B cell (primary cell): ENCODE measurements at regions not wholly inside any gene's neighbourhood (a gene's known extent, or its start where the extent isn't known, plus 50 kb on each side); places are given as distances from the start of the nearest gene placed in this dataset.
"Not testable (repeated sequence)": the region's sequence is repeated elsewhere in the genome, so short reads cannot be mapped to it uniquely, and the experiment has no call there.

Experiments
- ATAC-seq: fragments of 200-7000 bp; cut with Tn5 transposase; one replicate; pipeline ENCODE4 v1.10.0; 2021; ENCODE audit warnings: low read depth, mild to moderate bottlenecking, moderate number of reproducible peaks, moderate library complexity
- CTCF ChIA-PET: fragments of 350-600 bp; sonication (Branson Sonifier 250); formaldehyde crosslinking; loops from one replicate; lab custom pipeline; 2021; ENCODE audit warnings: antibody characterized with exemption, inconsistent platforms; lab: Charles Lee
- POLR2A ChIA-PET: fragments of 350-600 bp; sonication (Branson Sonifier 250); formaldehyde crosslinking; loops from one replicate; lab custom pipeline; 2021; ENCODE audit warnings: antibody characterized with exemption; lab: Charles Lee
- DNase-seq: peaks from one replicate; pipeline ENCODE4 v3.0.0; 2013
- H2AFZ ChIP-seq: 2 replicates; pipeline ENCODE4 v1.6.1; 2012; ENCODE audit warnings: mild to moderate bottlenecking, low read depth, low read length; ENCODE audit not compliant: insufficient read depth, poor library complexity, severe bottlenecking
- H3K27ac ChIP-seq, 2 donors: 1 replicate in 1 of 2; 2 replicates in 1 of 2; pipeline ENCODE4 v1.5.1; 2012 to 2013; ENCODE audit warnings: low read length in 2 of 2, mild to moderate bottlenecking in 2 of 2, moderate library complexity in 1 of 2
- H3K27me3 ChIP-seq, 4 experiments: fragments of 200-600 bp in 1 of 4; sonication (generic) in 1 of 4; replicated peaks in 1 of 4; 1 replicate in 2 of 4; 2 replicates in 2 of 4; pipeline versions ENCODE4 v1.6.1 to v1.7.0; 2013 to 2016; ENCODE audit warnings: low read length in 3 of 4, mild to moderate bottlenecking in 2 of 4, mixed read lengths in 1 of 4, moderate library complexity in 1 of 4; ENCODE audit not compliant: insufficient read depth in 4 of 4, control insufficient read depth in 3 of 4; ENCODE audit errors: control extremely low read depth in 1 of 4
- H3K36me3 ChIP-seq, 2 experiments: replicated peaks in 1 of 2; 1 replicate in 1 of 2; 2 replicates in 1 of 2; pipeline versions ENCODE4 v1.6.1 to v1.7.1; 2013; ENCODE audit warnings: low read length in 1 of 2; ENCODE audit not compliant: insufficient read depth in 2 of 2, control insufficient read depth in 1 of 2; ENCODE audit errors: control extremely low read depth in 1 of 2, extremely low read depth in 1 of 2
- H3K4me1 ChIP-seq, 2 donors: fragments of 200-600 bp in 1 of 2; sonication (generic) in 1 of 2; 1 replicate in 1 of 2; 2 replicates in 1 of 2; pipeline versions ENCODE4 v1.5.1 to v1.6.1; 2013 to 2017; ENCODE audit warnings: low read length in 2 of 2; ENCODE audit not compliant: control insufficient read depth in 2 of 2, insufficient read depth in 2 of 2
- H3K4me2 ChIP-seq: replicated peaks from 2 replicates; pipeline ENCODE3; 2012; ENCODE audit warnings: mild to moderate bottlenecking, low read depth, low read length; ENCODE audit not compliant: poor library complexity, severe bottlenecking
- H3K4me3 ChIP-seq, 5 experiments: fragments of 200-600 bp in 1 of 5; sonication (generic) in 1 of 5; 1 replicate in 3 of 5; 2 replicates in 2 of 5; pipeline versions ENCODE4 v1.5.1 to v1.7.0; 2011 to 2016; ENCODE audit warnings: low read length in 4 of 5, mild to moderate bottlenecking in 4 of 5, low read depth in 2 of 5, control low read depth in 1 of 5, moderate library complexity in 1 of 5; ENCODE audit not compliant: insufficient read depth in 1 of 5; ENCODE audit errors: control extremely low read depth in 1 of 5, extremely low read depth in 1 of 5
- H3K79me2 ChIP-seq: fragments of 200-600 bp; sonication (generic); one replicate; pipeline ENCODE4 v1.6.0; 2016; ENCODE audit warnings: low read length; ENCODE audit not compliant: control insufficient read depth, insufficient read depth
- H3K9ac ChIP-seq: fragments of 200-600 bp; sonication (generic); 2 replicates; pipeline ENCODE4 v1.6.1; 2017; ENCODE audit warnings: mild to moderate bottlenecking, low read length, moderate library complexity
- H3K9me3 ChIP-seq, 3 donors: one replicate each; pipeline versions ENCODE4 v1.6.1 to v1.7.1; 2013; ENCODE audit warnings: low read length in 2 of 3; ENCODE audit not compliant: control insufficient read depth in 2 of 3, insufficient read depth in 1 of 3; ENCODE audit errors: control extremely low read depth in 1 of 3
- H4K20me1 ChIP-seq: 2 replicates; pipeline ENCODE4 v1.6.0; 2012; ENCODE audit warnings: mild to moderate bottlenecking, low read length; ENCODE audit not compliant: insufficient read depth, control insufficient read depth, poor library complexity, severe bottlenecking
- H3K27ac Mint-ChIP-seq: one replicate; pipeline ENCODE4 v1.8.0; 2021; ENCODE audit warnings: mixed read lengths
- H3K27me3 Mint-ChIP-seq: one replicate; pipeline ENCODE4 v1.8.0; 2021; ENCODE audit warnings: mixed read lengths
- H3K4me1 Mint-ChIP-seq: one replicate; pipeline ENCODE4 v1.8.0; 2021; ENCODE audit warnings: mixed read lengths
- H3K4me3 Mint-ChIP-seq: one replicate; pipeline ENCODE4 v1.8.0; 2021; ENCODE audit warnings: mixed read lengths
- H3K9me3 Mint-ChIP-seq: one replicate; pipeline ENCODE4 v1.8.0; 2022; ENCODE audit warnings: mixed read lengths; ENCODE audit not compliant: insufficient read depth
- CTCF ChIP-seq: fragments of 200-600 bp; IDR thresholded peaks from one replicate; pipeline ENCODE4 v1.8.0; 2022; ENCODE audit warnings: antibody characterized with exemption, mild to moderate bottlenecking
- EZH2 ChIP-seq: IDR thresholded peaks from 2 replicates; pipeline ENCODE4 v1.6.1; 2012; ENCODE audit warnings: borderline replicate concordance, low read depth, mild to moderate bottlenecking, moderate library complexity, low read length; ENCODE audit not compliant: insufficient read depth, poor library complexity, severe bottlenecking
- WGBS: methylation state at CpG from one replicate; pipeline ENCODE4 v1.1.5; 2013; ENCODE audit warnings: missing lambda C conversion rate; ENCODE audit not compliant: insufficient coverage; 5-methylcytosine and 5-hydroxymethylcytosine counted together
- intact Hi-C: fragments of 100-400 bp; cut with micrococcal nuclease; formaldehyde crosslinking; loops from one replicate; pipeline ENCODE4 v1.10.0; 2022

GRCh38 chr1:118535901-118536300, 350.9 kb upstream of the SPAG17 start:
- Histone ChIP-seq H3K9ac (no peak overlapping the region), H3K4me2 (no peak overlapping the region), H3K27me3 (no peaks in the 10 kb centered on the region), H3K79me2 (no peaks in the 10 kb centered on the region), H3K4me1 (no peaks in the 10 kb centered on the region), H4K20me1 (no peaks in the 10 kb centered on the region), H3K4me3 (no peak overlapping the region), H2AFZ (no peak overlapping the region), H3K36me3 (no peaks in the 10 kb centered on the region), H3K27ac (no peak overlapping the region), H3K9me3 (peaks cover 0 to 1% (median 0%) of the 10 kb centered on the region in 3 donors)
- ATAC-seq (no peak), DNase-seq (no peak)
- H3K4me1 Mint-ChIP-seq, result no peaks in the 10 kb centered on the region
- no peak overlapping the region for H3K4me3 Mint-ChIP-seq
- no peak overlapping the region for H3K27ac Mint-ChIP-seq
- WGBS, result no CpG with 5 or more reads among the region's 3 CpGs
- no peaks in the 10 kb centered on the region for H3K27me3 Mint-ChIP-seq
- intact Hi-C loops, result no loop called here
- TF ChIP-seq EZH2 (no peak), CTCF (no peak)
- no peaks in the 10 kb centered on the region for H3K9me3 Mint-ChIP-seq
- CTCF ChIA-PET, result no interaction called here
- POLR2A ChIA-PET, result no interaction called here

GRCh38 chr1:118511922-118512321, 326.9 kb upstream of the SPAG17 start:
- DNase-seq, H3K4me3 ChIP-seq, H3K27me3 Mint-ChIP-seq, H3K9me3 Mint-ChIP-seq, H3K27me3 ChIP-seq, H3K4me2 ChIP-seq, H3K4me1 ChIP-seq, H4K20me1 ChIP-seq, H3K4me3 Mint-ChIP-seq, H3K36me3 ChIP-seq, H3K79me2 ChIP-seq, CTCF ChIA-PET, H3K9ac ChIP-seq, H3K4me1 Mint-ChIP-seq, POLR2A ChIA-PET, intact Hi-C loops, H3K9me3 ChIP-seq, H3K27ac Mint-ChIP-seq, H2AFZ ChIP-seq, ATAC-seq, H3K27ac ChIP-seq: not testable (repeated sequence)
- no CpG with 5 or more reads among the region's 1 CpG for WGBS
